K562 (cell line): ENCODE measurements at regions not wholly inside any gene's neighbourhood (a gene's known extent, or its start where the extent isn't known, plus 50 kb on each side); places are given as distances from the start of the nearest gene placed in this dataset.

Experiments used
- ATAC-seq: fragments of 200-7000 bp; cut with Tn5 transposase; 3 replicates; pipeline ENCODE4 v1.9.1; 2020; ENCODE audit warnings: moderate library complexity
- BruUV-seq: library from RNA; stranded (reverse); fragments of 400-500 nt; replicated peaks from 2 replicates; lab custom pipeline; 2021; lab: Mats Ljungman, UMichigan
- CTCF ChIA-PET: fragments of 300-600 bp; formaldehyde crosslinking; extraction: SDS; loops from one replicate; lab custom pipeline; 2021; ENCODE audit warnings: low intra/inter-chr PET ratio; lab: Yijun Ruan, JAX
- POLR2A ChIA-PET: fragments of 300-600, 350-650 bp; sonication (Branson Sonifier 250); formaldehyde crosslinking; extraction: SDS; loops from one replicate; lab custom pipeline; 2021; ENCODE audit warnings: antibody characterized with exemption, inconsistent platforms; lab: Yijun Ruan, JAX
- DNase-seq, 4 experiments: peaks; one replicate each; pipeline versions ENCODE4 v3.0.0 to v3.0.0-alpha.2; 2011 to 2018; ENCODE audit warnings: low spot score in 3 of 4, mixed read lengths in 3 of 4; ENCODE audit errors: extremely low read depth in 1 of 4
- FAIRE-seq: peaks from 2 replicates; lab custom pipeline; 2011; peaks lifted over from hg19 to GRCh38; lab: Jason Lieb, UNC
- H2AFZ ChIP-seq: 2 replicates; pipeline ENCODE4 v1.6.0; 2011; ENCODE audit warnings: low read depth, low read length, control low read depth, inconsistent platforms
- H3K27ac ChIP-seq: fragments of 200-600 bp; 3 replicates; pipeline ENCODE4 v1.8.0; 2011; ENCODE audit warnings: low read depth, mild to moderate bottlenecking, control low read depth, inconsistent platforms, low read length, moderate library complexity, mixed read lengths; ENCODE audit errors: extremely low read depth
- H3K27me3 ChIP-seq, 2 experiments: fragments of 300-600 bp in 1 of 2; 2 replicates in 1 of 2; 3 replicates in 1 of 2; pipeline versions ENCODE4 v1.6.0 to v1.8.0; 2011; ENCODE audit warnings: inconsistent platforms in 2 of 2, low read length in 2 of 2, mild to moderate bottlenecking in 1 of 2, mixed read lengths in 1 of 2, moderate library complexity in 1 of 2; ENCODE audit not compliant: control insufficient read depth in 2 of 2, insufficient read depth in 2 of 2
- H3K36me3 ChIP-seq: fragments of 300-600 bp; 3 replicates; pipeline ENCODE4 v1.8.0; 2011; ENCODE audit warnings: mild to moderate bottlenecking, low read length, inconsistent platforms; ENCODE audit not compliant: control insufficient read depth, insufficient read depth
- H3K4me1 ChIP-seq, 2 experiments: fragments of 200-600 bp in 1 of 2; replicated peaks in 1 of 2; 2 replicates in 1 of 2; 3 replicates in 1 of 2; pipeline versions ENCODE4 v1.5.1 to v1.8.0; 2011; ENCODE audit warnings: inconsistent platforms in 2 of 2, low read length in 2 of 2, mild to moderate bottlenecking in 1 of 2, mixed read lengths in 1 of 2, moderate library complexity in 1 of 2; ENCODE audit not compliant: control insufficient read depth in 2 of 2, insufficient read depth in 2 of 2
- H3K4me2 ChIP-seq: 2 replicates; pipeline ENCODE4 v1.6.1; 2011; ENCODE audit warnings: low read length, control low read depth, inconsistent platforms, mixed read lengths; ENCODE audit not compliant: insufficient read depth
- H3K4me3 ChIP-seq: fragments of 200-600 bp; sonication (generic), shearing (Covaris generic); 2 replicates; pipeline ENCODE4 v1.5.1; 2016; ENCODE audit warnings: control low read depth, inconsistent platforms
- H3K79me2 ChIP-seq: fragments of 200-600 bp; 3 replicates; pipeline ENCODE4 v1.8.0; 2011; ENCODE audit warnings: low read length, inconsistent platforms; ENCODE audit not compliant: control insufficient read depth, insufficient read depth
- H3K9ac ChIP-seq, 2 experiments: 2 replicates each; pipeline versions ENCODE4 v1.6.0 to v1.6.1; 2011; ENCODE audit warnings: low read depth in 2 of 2, low read length in 2 of 2, control low read depth in 1 of 2, inconsistent platforms in 1 of 2, mild to moderate bottlenecking in 1 of 2, mixed read lengths in 1 of 2; ENCODE audit not compliant: insufficient read depth in 1 of 2
- H3K9me1 ChIP-seq: one replicate; pipeline ENCODE4 v1.6.0; 2011; ENCODE audit warnings: inconsistent platforms, mild to moderate bottlenecking, low read length, moderate library complexity; ENCODE audit not compliant: control insufficient read depth, insufficient read depth
- H3K9me3 ChIP-seq: replicated peaks from 2 replicates; pipeline ENCODE4 v1.5.1; 2011; ENCODE audit warnings: low read depth, low read length, inconsistent platforms; ENCODE audit not compliant: control insufficient read depth, insufficient read depth
- H4K20me1 ChIP-seq: replicated peaks from 2 replicates; pipeline ENCODE4 v1.6.1; 2011; ENCODE audit warnings: low read length, inconsistent platforms, mixed read lengths; ENCODE audit not compliant: control insufficient read depth, insufficient read depth
- CBX8 ChIP-seq: fragments of 200-600 bp; sonication (generic); IDR thresholded peaks from 2 replicates; pipeline ENCODE4 v1.6.1; 2012; ENCODE audit warnings: borderline replicate concordance, mixed run types, low read depth, mild to moderate bottlenecking, moderate library complexity, mixed read lengths, low read length, control low read depth, inconsistent platforms; ENCODE audit not compliant: poor library complexity, severe bottlenecking; ENCODE audit errors: extremely low read depth
- CHD2 ChIP-seq: IDR thresholded peaks from 2 replicates; pipeline ENCODE4 v1.6.1; 2011; ENCODE audit warnings: low read depth, low read length
- HDGF ChIP-seq: fragments of 450-650 bp; IDR thresholded peaks from 2 replicates; pipeline ENCODE4 v1.6.1; 2016
- HMGXB4 ChIP-seq: sonication (generic); formaldehyde crosslinking; IDR thresholded peaks from 2 replicates; pipeline ENCODE4 v1.8.1; 2023; ENCODE audit warnings: mild to moderate bottlenecking, missing genetic modification reagents
- HNRNPH1 ChIP-seq: fragments of 200-400 bp; formaldehyde crosslinking; optimal IDR thresholded peaks from 2 replicates; pipeline ENCODE3; 2017; ENCODE audit warnings: low read depth, mild to moderate bottlenecking, low read length, moderate library complexity
- RCOR1 ChIP-seq, 2 experiments: IDR thresholded peaks; 2 replicates each; pipeline ENCODE4 v1.6.1; 2012; ENCODE audit warnings: low read depth in 2 of 2, low read length in 2 of 2, borderline replicate concordance in 1 of 2, improper control_type of control experiment in 1 of 2
- SIRT6 ChIP-seq: IDR thresholded peaks from one replicate; pipeline ENCODE4 v1.6.1; 2012; ENCODE audit warnings: low read depth, mild to moderate bottlenecking, control low read depth, inconsistent platforms, low read length, moderate library complexity
- TAL1 ChIP-seq: fragments of 450-650 bp; IDR thresholded peaks from 2 replicates; pipeline ENCODE4 v1.6.1; 2016; ENCODE audit warnings: mild to moderate bottlenecking
- WGBS: fragments of 100-300 bp; shearing (Covaris generic); methylation state at CpG from one replicate; pipeline ENCODE4 v1.1.6; 2016; ENCODE audit warnings: low coverage, mixed read lengths; ENCODE audit not compliant: insufficient coverage; ENCODE audit errors: missing lambda C conversion rate; 5-methylcytosine and 5-hydroxymethylcytosine counted together
- in situ Hi-C: fragments of 300-500 bp; cut with MboI; formaldehyde crosslinking; loops from 4 replicates; pipeline ENCODE4 v1.15.0; 2018; ENCODE audit warnings: inconsistent platforms, mixed read lengths
- intact Hi-C: fragments of 100-400 bp; cut with micrococcal nuclease; formaldehyde crosslinking; loops from 2 replicates; pipeline ENCODE4 v1.14.2; 2022

GRCh38 chr2:111653913-111654312, 230.1 kb downstream of the ANAPC1 start:
- no peak overlapping the region for H3K4me3 ChIP-seq
- CTCF ChIA-PET: no interaction called here
- no peaks in the 10 kb centered on the region for H3K79me2 ChIP-seq
- POLR2A ChIA-PET: interaction anchor here (0.6 to 1.7 kb wide), 2 partner anchors 29 to 44 kb away, joined by 3 to 5 read pairs; no protein-coding TSS in a partner anchor
- H3K27ac ChIP-seq: no peak overlapping the region
- no peaks in the 10 kb centered on the region for H3K9me1 ChIP-seq
- in situ Hi-C loops: no loop called here
- no peaks in the 10 kb centered on the region for H3K27me3 ChIP-seq
- H3K9ac ChIP-seq: no peak overlapping the region
- H3K9me3 ChIP-seq: no peaks in the 10 kb centered on the region
- H2AFZ ChIP-seq: no peak overlapping the region
- TF ChIP-seq HDGF (no peak), RCOR1 (IDR thresholded peaks at IDR 0.05; ENCODE audit: borderline replicate concordance in 1 of 2, low read depth in 2 of 2, low read length in 2 of 2) (no peak), HMGXB4 (CRISPR knock-in tag) (no peak), CHD2 (no peak), HNRNPH1 (no peak), SIRT6 (no peak), TAL1 (no peak), CBX8 (no peak)
- DNase-seq: no peak
- peaks cover 0 to 7% of the 10 kb centered on the region in 2 experiments; a peak in 1 of 5 replicates for H3K4me1 ChIP-seq
- intact Hi-C loops: no loop called here
- no peaks in the 10 kb centered on the region for H4K20me1 ChIP-seq
- ATAC-seq: no peak
- no peak for FAIRE-seq
- H3K36me3 ChIP-seq: no peaks in the 10 kb centered on the region
- BruUV-seq: no TSS peak
- WGBS: 16% methylated on average over 4 of the region's 4 CpGs
- no peak overlapping the region for H3K4me2 ChIP-seq
